Head of caudate nucleus (tissue), 42 donors: ENCODE measurements at regions not wholly inside any gene's neighbourhood (a gene's known extent, or its start where the extent isn't known, plus 50 kb on each side); places are given as distances from the start of the nearest gene placed in this dataset.

Source experiments
- DNase-seq, 42 donors: peaks; one replicate each; pipeline versions ENCODE4 v3.0.0 to v3.0.0-alpha.2; 2020 to 2021; ENCODE audit warnings: mixed read lengths in 7 of 42
- intact Hi-C: fragments of 100-400 bp; cut with DNase I; formaldehyde crosslinking; loops from one replicate; pipeline ENCODE4 v1.15.0; 2022

GRCh38 chr11:19306179-19306944, 65.6 kb upstream of the E2F8 start:
- intact Hi-C loops: no loop called here

GRCh38 chr11:19301361-19301760, 60.6 kb upstream of the E2F8 start:
- intact Hi-C loops: no loop called here
- DNase-seq: no peak

More at GRCh38 chr11:19306179-19306944, 65.6 kb upstream of the E2F8 start:
- DNase-seq: no peak

- no peak for DNase-seq
- intact Hi-C loops: no loop called here
Measured at GRCh38 chr11:19294444-19294843, 53.7 kb upstream of the E2F8 start.

GRCh38 chr11:19291064-19291463, 50.3 kb upstream of the E2F8 start:
- DNase-seq: no peak
- intact Hi-C loops: no loop called here
